ENCODE measurements at regions not wholly inside any gene's neighbourhood (a gene's known extent, or its start where the extent isn't known, plus 50 kb on each side); places are given as distances from the start of the nearest gene placed in this dataset.
A peak's percentile ranks its signal among the peaks of the same experiment; 100 is the strongest.

GRCh38 chr10:120011359-120012130 is 119.0 kb downstream of the SEC23IP start:
- no peak overlapping the region for H3K4me3 ChIP-seq (ENCODE audit: low read depth in 2 of 2, low read length in 1 of 2)
- no peaks in the 10 kb centered on the region for H3K9me3 ChIP-seq
- H3K27ac ChIP-seq (ENCODE audit: low read depth in 2 of 2, low read length in 1 of 2): no peak overlapping the region
- CTCF ChIA-PET: interaction anchor here (1.3 kb wide), 1 partner anchor 325 kb away, joined by 3 read pairs; no protein-coding TSS in a partner anchor
- no peaks in the 10 kb centered on the region for H3F3A ChIP-seq (replicated peaks; ENCODE audit: insufficient read depth)
- no peak overlapping the region for H3K4me2 ChIP-seq
- H3K27me3 ChIP-seq (ENCODE audit: insufficient read depth): no peaks in the 10 kb centered on the region
- no peak overlapping the region for H3K9ac ChIP-seq
- H4K20me1 ChIP-seq (ENCODE audit: insufficient read depth): no peaks in the 10 kb centered on the region
- no peak overlapping the region for H2AFZ ChIP-seq (ENCODE audit: low read depth)
- no peaks in the 10 kb centered on the region for H3K79me2 ChIP-seq (ENCODE audit: insufficient read depth)
- no peaks in the 10 kb centered on the region for H3K36me3 ChIP-seq (replicated peaks in 1 of 2; ENCODE audit: control insufficient read depth in 1 of 2, insufficient read depth in 2 of 2, low read length in 1 of 2)
- no peaks in the 10 kb centered on the region for H3K9me2 ChIP-seq
- POLR2A ChIA-PET: no interaction called here
- TF ChIP-seq MAX (IDR thresholded peaks at IDR 0.05; ENCODE audit: low read depth): no peak
- TF ChIP-seq EZH2phosphoT487 (IDR thresholded peaks at IDR 0.05; ENCODE audit: borderline replicate concordance, low read depth): no peak
- TF ChIP-seq NRF1 (IDR thresholded peaks at IDR 0.05; ENCODE audit: low read depth, low read length): no peak
- TF ChIP-seq FOSL2 (IDR thresholded peaks at IDR 0.05; ENCODE audit: borderline replicate concordance, low read depth): no peak
- no peak for TF ChIP-seq YY1 (IDR thresholded peaks at IDR 0.05; ENCODE audit: low read depth)
- no peak for TF ChIP-seq FOXJ3 (CRISPR knock-in tag; IDR thresholded peaks at IDR 0.05)
- no peak for TF ChIP-seq TAF1 (IDR thresholded peaks at IDR 0.05; ENCODE audit: borderline replicate concordance, low read depth, low read length)
- TF ChIP-seq REST (IDR thresholded peaks at IDR 0.05; ENCODE audit: low read depth, low read length): no peak
- TF ChIP-seq EP300 (IDR thresholded peaks at IDR 0.05; ENCODE audit: borderline replicate concordance in 1 of 2, low read depth in 1 of 2, low read length in 1 of 2): no peak
- no peak for TF ChIP-seq JUND (IDR thresholded peaks at IDR 0.05)
- TF ChIP-seq FOXM1 (IDR thresholded peaks at IDR 0.05; ENCODE audit: low read depth): no peak
- TF ChIP-seq USF1 (IDR thresholded peaks at IDR 0.05; ENCODE audit: borderline replicate concordance, low read depth): no peak
- 65% methylated on average over 28 of the region's 43 CpGs for WGBS (ENCODE audit: low lambda C conversion rate)
- peaks cover 0 to 3% of the 10 kb centered on the region in 2 experiments; a peak in 1 of 4 replicates for H3K4me1 ChIP-seq (ENCODE audit: control insufficient read depth in 1 of 2, insufficient read depth in 2 of 2, low read depth in 1 of 2, low read length in 1 of 2)
- DNase-seq: peak; percentile 18

GRCh38 chr10:120012131-120012400 is 119.5 kb downstream of the SEC23IP start:
- Histone ChIP-seq H3K4me2 (no peak overlapping the region), H3K79me2 (ENCODE audit: insufficient read depth) (no peaks in the 10 kb centered on the region), H3K27ac (ENCODE audit: low read depth in 2 of 2, low read length in 1 of 2) (no peak overlapping the region), H3F3A (replicated peaks; ENCODE audit: insufficient read depth) (no peaks in the 10 kb centered on the region), H4K20me1 (ENCODE audit: insufficient read depth) (no peaks in the 10 kb centered on the region), H3K9me2 (no peaks in the 10 kb centered on the region), H2AFZ (ENCODE audit: low read depth) (no peak overlapping the region), H3K36me3 (replicated peaks in 1 of 2; ENCODE audit: control insufficient read depth in 1 of 2, insufficient read depth in 2 of 2, low read length in 1 of 2) (no peaks in the 10 kb centered on the region), H3K4me3 (ENCODE audit: low read depth in 2 of 2, low read length in 1 of 2) (no peak overlapping the region), H3K9ac (no peak overlapping the region), H3K4me1 (ENCODE audit: control insufficient read depth in 1 of 2, insufficient read depth in 2 of 2, low read depth in 1 of 2, low read length in 1 of 2) (peaks cover 0 to 3% of the 10 kb centered on the region in 2 experiments; a peak in 1 of 4 replicates), H3K9me3 (no peaks in the 10 kb centered on the region), H3K27me3 (ENCODE audit: insufficient read depth) (no peaks in the 10 kb centered on the region)
- 60% methylated on average over 2 of the region's 5 CpGs for WGBS (ENCODE audit: low lambda C conversion rate)
- CTCF ChIA-PET: interaction anchor here (1.3 kb wide), 1 partner anchor 325 kb away, joined by 3 read pairs; no protein-coding TSS in a partner anchor
- DNase-seq: peak; percentile 51
- POLR2A ChIA-PET: no interaction called here
- TF ChIP-seq SMC3 (IDR thresholded peaks at IDR 0.05; ENCODE audit: low read depth, low read length) (no peak), JUND (IDR thresholded peaks at IDR 0.05) (no peak), GATA2 (CRISPR knock-in tag; IDR thresholded peaks at IDR 0.05) (no peak), USF2 (IDR thresholded peaks at IDR 0.05; ENCODE audit: borderline replicate concordance, low read depth, low read length) (no peak), ZBTB33 (IDR thresholded peaks at IDR 0.05; ENCODE audit: borderline replicate concordance, low read depth) (no peak), MEF2A (IDR thresholded peaks at IDR 0.05; ENCODE audit: borderline replicate concordance, low read depth) (no peak), YY1 (IDR thresholded peaks at IDR 0.05; ENCODE audit: low read depth) (no peak), SIN3A (IDR thresholded peaks at IDR 0.05; ENCODE audit: borderline replicate concordance, low read depth, low read length) (no peak), RAD21 (IDR thresholded peaks at IDR 0.05; ENCODE audit: low read length) (no peak), NFIC (IDR thresholded peaks at IDR 0.05; ENCODE audit: borderline replicate concordance) (no peak)
